H1 (cell line): ENCODE measurements at regions not wholly inside any gene's neighbourhood (a gene's known extent, or its start where the extent isn't known, plus 50 kb on each side); places are given as distances from the start of the nearest gene placed in this dataset.

ENCODE experiments used
- CTCF ChIA-PET: fragments of 300-600 bp; sonication (Branson Sonifier 250); formaldehyde crosslinking; loops from one replicate; lab custom pipeline; 2021; ENCODE audit not compliant: partially characterized antibody; lab: Charles Lee
- POLR2A ChIA-PET: fragments of 300-600 bp; sonication (Branson Sonifier 250); formaldehyde crosslinking; loops from one replicate; lab custom pipeline; 2021; ENCODE audit warnings: inconsistent platforms; ENCODE audit not compliant: partially characterized antibody; lab: Charles Lee
- DNase-seq, 2 experiments: peaks; one replicate each; pipeline versions ENCODE4 v3.0.0 to v3.0.0-alpha.2; 2010 to 2022; ENCODE audit warnings: low spot score in 2 of 2, low read depth in 1 of 2, mixed read lengths in 1 of 2
- FAIRE-seq: peaks from 2 replicates; lab custom pipeline; 2011; peaks lifted over from hg19 to GRCh38; lab: Jason Lieb, UNC
- H2AFZ ChIP-seq: 2 replicates; pipeline ENCODE4 v1.8.1; 2012; ENCODE audit warnings: low read length, inconsistent platforms
- H2AK5ac ChIP-seq: 2 replicates; pipeline ENCODE4 v1.6.1; 2013; ENCODE audit warnings: low read depth, low read length
- H2BK120ac ChIP-seq: replicated peaks from 2 replicates; pipeline ENCODE3; 2013; ENCODE audit warnings: low read depth, low read length, inconsistent platforms
- H2BK12ac ChIP-seq: 2 replicates; pipeline ENCODE4 v1.6.1; 2013; ENCODE audit warnings: low read depth, low read length
- H2BK15ac ChIP-seq: 2 replicates; pipeline ENCODE4 v1.6.1; 2013; ENCODE audit warnings: low read length
- H2BK20ac ChIP-seq: 2 replicates; pipeline ENCODE4 v1.6.1; 2013; ENCODE audit warnings: low read length
- H2BK5ac ChIP-seq: 2 replicates; pipeline ENCODE4 v1.6.1; 2013; ENCODE audit warnings: low read depth, low read length
- H3K14ac ChIP-seq: 2 replicates; pipeline ENCODE4 v1.6.1; 2013; ENCODE audit warnings: inconsistent platforms; ENCODE audit not compliant: insufficient read length
- H3K18ac ChIP-seq: 2 replicates; pipeline ENCODE4 v1.6.1; 2013; ENCODE audit warnings: low read length; ENCODE audit errors: extremely low read depth
- H3K23ac ChIP-seq: 2 replicates; pipeline ENCODE4 v1.6.1; 2013; ENCODE audit warnings: inconsistent platforms; ENCODE audit not compliant: insufficient read length
- H3K23me2 ChIP-seq: 2 replicates; pipeline ENCODE4 v1.6.1; 2013; ENCODE audit warnings: low read depth, low read length
- H3K27ac ChIP-seq: 2 replicates; pipeline ENCODE4 v1.6.1; 2011; ENCODE audit warnings: low read depth, low read length, inconsistent platforms
- H3K27me3 ChIP-seq, 4 experiments: replicated peaks in 1 of 4; 1 replicate in 1 of 4; 2 replicates in 3 of 4; pipeline versions ENCODE4 v1.6.1 to v1.8.1; 2011 to 2013; ENCODE audit warnings: low read length in 3 of 4, mild to moderate bottlenecking in 3 of 4, inconsistent platforms in 2 of 4, mixed read lengths in 2 of 4, moderate library complexity in 1 of 4; ENCODE audit not compliant: control insufficient read depth in 3 of 4, insufficient read depth in 3 of 4; ENCODE audit errors: extremely low read depth in 1 of 4
- H3K36me3 ChIP-seq, 4 experiments: 2 replicates each; pipeline versions ENCODE4 v1.6.1 to v1.8.1; 2011 to 2013; ENCODE audit warnings: mild to moderate bottlenecking in 4 of 4, low read length in 3 of 4, moderate library complexity in 2 of 4, control low read depth in 1 of 4, inconsistent platforms in 1 of 4; ENCODE audit not compliant: insufficient read depth in 4 of 4, control insufficient read depth in 2 of 4
- H3K4ac ChIP-seq: replicated peaks from 2 replicates; pipeline ENCODE3; 2013; ENCODE audit warnings: low read length, low read depth, mixed read lengths, inconsistent platforms; ENCODE audit not compliant: insufficient read length
- H3K4me1 ChIP-seq, 4 experiments: replicated peaks in 1 of 4; 1 replicate in 1 of 4; 2 replicates in 3 of 4; pipeline versions ENCODE4 v1.6.1 to v1.8.1; 2011 to 2013; ENCODE audit warnings: low read length in 3 of 4, inconsistent platforms in 2 of 4, mixed read lengths in 1 of 4; ENCODE audit not compliant: insufficient read depth in 4 of 4, control insufficient read depth in 3 of 4
- H3K4me2 ChIP-seq, 2 experiments: 2 replicates each; pipeline versions ENCODE4 v1.6.1 to v1.8.1; 2011 to 2013; ENCODE audit warnings: low read depth in 2 of 2, low read length in 2 of 2, control low read depth in 1 of 2, inconsistent platforms in 1 of 2, mild to moderate bottlenecking in 1 of 2; ENCODE audit not compliant: insufficient read depth in 1 of 2
- H3K4me3 ChIP-seq, 4 experiments: fragments of 200-600, 300-600 bp in 1 of 4; sonication (generic), shearing (Covaris generic), sonication (Bioruptor Twin) in 1 of 4; 2 replicates each; pipeline versions ENCODE4 v1.5.1 to v1.8.1; 2011 to 2016; ENCODE audit warnings: low read length in 4 of 4, low read depth in 3 of 4, control low read depth in 2 of 4, inconsistent platforms in 2 of 4, mild to moderate bottlenecking in 2 of 4, mixed read lengths in 1 of 4, moderate library complexity in 1 of 4; ENCODE audit not compliant: insufficient read depth in 2 of 4; ENCODE audit errors: extremely low read depth in 1 of 4
- H3K56ac ChIP-seq: replicated peaks from 2 replicates; pipeline ENCODE3; 2013; ENCODE audit warnings: low read depth, mild to moderate bottlenecking, mixed read lengths, low read length, inconsistent platforms; ENCODE audit not compliant: insufficient read length
- H3K79me1 ChIP-seq: 2 replicates; pipeline ENCODE4 v1.6.1; 2013; ENCODE audit warnings: low read depth, low read length, control low read depth
- H3K79me2 ChIP-seq, 2 experiments: 2 replicates each; pipeline versions ENCODE4 v1.6.1 to v1.8.1; 2012 to 2013; ENCODE audit warnings: low read length in 2 of 2, mild to moderate bottlenecking in 2 of 2, inconsistent platforms in 1 of 2; ENCODE audit not compliant: insufficient read depth in 2 of 2, control insufficient read depth in 1 of 2
- H3K9ac ChIP-seq, 4 experiments: replicated peaks in 1 of 4; 1 replicate in 1 of 4; 2 replicates in 3 of 4; pipeline versions ENCODE4 v1.6.1 to v1.8.1; 2011 to 2013; ENCODE audit warnings: low read depth in 3 of 4, low read length in 3 of 4, control low read depth in 2 of 4, mild to moderate bottlenecking in 2 of 4, moderate library complexity in 2 of 4, inconsistent platforms in 1 of 4; ENCODE audit errors: extremely low read depth in 1 of 4
- H3K9me3 ChIP-seq, 2 experiments: 2 replicates each; pipeline versions ENCODE4 v1.6.1 to v1.8.1; 2012 to 2013; ENCODE audit warnings: mild to moderate bottlenecking in 2 of 2, moderate library complexity in 2 of 2, control low read depth in 1 of 2, inconsistent platforms in 1 of 2, low read depth in 1 of 2, low read length in 1 of 2, mixed read lengths in 1 of 2; ENCODE audit not compliant: insufficient read depth in 2 of 2
- H4K20me1 ChIP-seq, 2 experiments: replicated peaks in 1 of 2; 2 replicates each; pipeline versions ENCODE3 to v1.8.1; 2011 to 2013; ENCODE audit warnings: inconsistent platforms in 2 of 2, low read length in 2 of 2, mild to moderate bottlenecking in 1 of 2; ENCODE audit not compliant: insufficient read depth in 2 of 2, control insufficient read depth in 1 of 2
- H4K5ac ChIP-seq: 2 replicates; pipeline ENCODE4 v1.6.1; 2013; ENCODE audit warnings: low read length, low read depth, mixed read lengths, inconsistent platforms; ENCODE audit not compliant: insufficient read length
- H4K8ac ChIP-seq: 2 replicates; pipeline ENCODE4 v1.8.0; 2013; ENCODE audit warnings: mild to moderate bottlenecking, moderate library complexity, low read length, inconsistent platforms; ENCODE audit not compliant: insufficient read depth; ENCODE audit errors: extremely low read depth
- H4K91ac ChIP-seq: replicated peaks from 2 replicates; pipeline ENCODE3; 2013; ENCODE audit warnings: low read length, mixed read lengths, inconsistent platforms; ENCODE audit not compliant: insufficient read length
- CTBP2 ChIP-seq: IDR thresholded peaks from 2 replicates; pipeline ENCODE4 v1.7.0; 2011; ENCODE audit warnings: borderline replicate concordance, mild to moderate bottlenecking, moderate library complexity, mixed read lengths, low read length; ENCODE audit not compliant: insufficient read depth, insufficient read length
- EZH2 ChIP-seq: fragments of 200-600 bp; sonication (generic); IDR thresholded peaks from 2 replicates; pipeline ENCODE4 v1.7.1; 2012; ENCODE audit warnings: low read depth, mild to moderate bottlenecking, moderate library complexity, low read length, inconsistent platforms; ENCODE audit not compliant: severe bottlenecking
- FOSL1 ChIP-seq: IDR thresholded peaks from 2 replicates; pipeline ENCODE4 v1.6.1; 2011; ENCODE audit warnings: mild to moderate bottlenecking, low read depth, low read length, moderate library complexity; ENCODE audit not compliant: insufficient read depth
- HDAC2 ChIP-seq, 2 experiments: fragments of 300-600 bp in 1 of 2; sonication (generic) in 1 of 2; IDR thresholded peaks; 2 replicates each; pipeline ENCODE4 v1.6.1; 2011 to 2012; ENCODE audit warnings: low read depth in 2 of 2, low read length in 2 of 2, mild to moderate bottlenecking in 2 of 2, moderate library complexity in 2 of 2, borderline replicate concordance in 1 of 2, inconsistent platforms in 1 of 2
- JUN ChIP-seq: IDR thresholded peaks from 2 replicates; pipeline ENCODE4 v1.6.1; 2011; ENCODE audit warnings: low read depth, mild to moderate bottlenecking, improper control_type of control experiment, low read length
- NRF1 ChIP-seq: IDR thresholded peaks from 2 replicates; pipeline ENCODE4 v1.6.1; 2011; ENCODE audit warnings: mild to moderate bottlenecking, low read depth, low read length, improper control_type of control experiment
- RNF2 ChIP-seq: fragments of 200-900, 300-1000 bp; sonication (generic); IDR thresholded peaks from 2 replicates; pipeline ENCODE4 v1.7.1; 2016; ENCODE audit warnings: borderline replicate concordance, low read depth, mild to moderate bottlenecking, antibody characterized with exemption, low read length; ENCODE audit not compliant: poor library complexity, severe bottlenecking; ENCODE audit errors: missing control alignments
- RXRA ChIP-seq: IDR thresholded peaks from 2 replicates; pipeline ENCODE4 v1.6.1; 2011; ENCODE audit warnings: low read depth, mild to moderate bottlenecking, low read length, moderate library complexity; ENCODE audit not compliant: insufficient read depth
- SIN3A ChIP-seq, 2 experiments: IDR thresholded peaks in 1 of 2; conservative IDR thresholded peaks in 1 of 2; 2 replicates each; pipeline ENCODE4 v1.6.1; 2011 to 2012; ENCODE audit warnings: low read length in 2 of 2, improper control_type of control experiment in 1 of 2, low read depth in 1 of 2, mild to moderate bottlenecking in 1 of 2
- TCF12 ChIP-seq: IDR thresholded peaks from 2 replicates; pipeline ENCODE4 v1.6.1; 2011; ENCODE audit warnings: low read depth, mild to moderate bottlenecking, low read length
- ZNF274 ChIP-seq: IDR thresholded peaks from 2 replicates; pipeline ENCODE4 v1.7.0; 2012; ENCODE audit warnings: low read length, borderline replicate concordance; ENCODE audit errors: extremely low read depth
- WGBS, 2 experiments: shearing (Covaris generic) in 1 of 2; methylation state at CpG; one replicate each; pipeline versions ENCODE4 v1.1.6 to v1.1.7; 2013 to 2015; ENCODE audit warnings: low lambda C conversion rate in 2 of 2, mixed read lengths in 2 of 2, inconsistent platforms in 1 of 2, low coverage in 1 of 2, missing lambda C conversion rate in 1 of 2; ENCODE audit not compliant: insufficient replicate concordance in 2 of 2, insufficient coverage in 1 of 2, insufficient read length in 1 of 2; ENCODE audit errors: extremely low coverage in 1 of 2, missing lambda C conversion rate in 1 of 2; 5-methylcytosine and 5-hydroxymethylcytosine counted together
- TF ChIP-seq, protein P1 (sequence below): IDR thresholded peaks from 2 replicates; pipeline ENCODE4 v1.6.1; 2012; ENCODE audit warnings: inconsistent platforms

GRCh38 chr9:108546215-108546614 lies 309.6 kb downstream of the ACTL7B start:
- CTCF ChIA-PET, result interaction anchor here (1.1 kb wide), 1 partner anchor 10 kb away, joined by 3 read pairs; no protein-coding TSS in a partner anchor
- Histone ChIP-seq H4K91ac (no peak overlapping the region), H2AFZ (no peak overlapping the region), H3K27ac (no peak overlapping the region), H3K79me2 (no peaks in the 10 kb centered on the region), H3K9me3 (no peaks in the 10 kb centered on the region), H3K56ac (no peak overlapping the region), H2BK5ac (no peak overlapping the region), H3K36me3 (no peaks in the 10 kb centered on the region), H3K4me1 (peaks cover 3 to 5% (median 4%) of the 10 kb centered on the region in 4 experiments; a peak in 3 of 7 replicates), H3K23me2 (no peaks in the 10 kb centered on the region), H2BK12ac (no peak overlapping the region), H3K18ac (no peak overlapping the region), H3K4ac (no peak overlapping the region), H2BK20ac (no peak overlapping the region; the same call in 1 of the 2 replicates), H4K20me1 (no peaks in the 10 kb centered on the region), H3K27me3 (no peaks in the 10 kb centered on the region), H4K8ac (no peak overlapping the region), H2BK120ac (no peak overlapping the region), H3K4me3 (no peak overlapping the region), H3K9ac (no peak overlapping the region), H3K14ac (no peak overlapping the region), H2BK15ac (no peak overlapping the region), H4K5ac (no peak overlapping the region), H3K23ac (no peak overlapping the region), H3K79me1 (no peaks in the 10 kb centered on the region), H2AK5ac (no peak overlapping the region), H3K4me2 (no peak overlapping the region)
- POLR2A ChIA-PET, result no interaction called here
- FAIRE-seq (no peak), DNase-seq (no peak)
- WGBS, 2 experiments, result 95% methylated on average over 2 of the region's 2 CpGs; no CpG with 5 or more reads in 1 of the 2 experiments
- TF ChIP-seq RXRA (no peak), NRF1 (no peak), JUN (no peak), CTBP2 (no peak), SIN3A (conservative IDR thresholded peaks at IDR 0.05 in 1 of 2, IDR thresholded peaks at IDR 0.05 in 1 of 2; ENCODE audit: low read depth in 1 of 2, low read length in 2 of 2) (no peak), ZNF274 (no peak), FOSL1 (no peak), EZH2 (no peak), TCF12 (no peak), HDAC2 (IDR thresholded peaks at IDR 0.05; ENCODE audit: borderline replicate concordance in 1 of 2, low read depth in 2 of 2, low read length in 2 of 2) (no peak), RNF2 (no peak)
- TF ChIP-seq, protein P1, sequence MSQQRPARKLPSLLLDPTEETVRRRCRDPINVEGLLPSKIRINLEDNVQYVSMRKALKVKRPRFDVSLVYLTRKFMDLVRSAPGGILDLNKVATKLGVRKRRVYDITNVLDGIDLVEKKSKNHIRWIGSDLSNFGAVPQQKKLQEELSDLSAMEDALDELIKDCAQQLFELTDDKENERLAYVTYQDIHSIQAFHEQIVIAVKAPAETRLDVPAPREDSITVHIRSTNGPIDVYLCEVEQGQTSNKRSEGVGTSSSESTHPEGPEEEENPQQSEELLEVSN, result no peak
